GM19043 (cell line): ENCODE measurements at regions not wholly inside any gene's neighbourhood (a gene's known extent, or its start where the extent isn't known, plus 50 kb on each side); places are given as distances from the start of the nearest gene placed in this dataset.

Experiments
- ATAC-seq: cut with Tn5 transposase; IDR thresholded peaks from one replicate; pipeline ENCODE4 v1.9.1; 2021; ENCODE audit warnings: low read depth; ENCODE audit not compliant: unreplicated experiment

DNA sequence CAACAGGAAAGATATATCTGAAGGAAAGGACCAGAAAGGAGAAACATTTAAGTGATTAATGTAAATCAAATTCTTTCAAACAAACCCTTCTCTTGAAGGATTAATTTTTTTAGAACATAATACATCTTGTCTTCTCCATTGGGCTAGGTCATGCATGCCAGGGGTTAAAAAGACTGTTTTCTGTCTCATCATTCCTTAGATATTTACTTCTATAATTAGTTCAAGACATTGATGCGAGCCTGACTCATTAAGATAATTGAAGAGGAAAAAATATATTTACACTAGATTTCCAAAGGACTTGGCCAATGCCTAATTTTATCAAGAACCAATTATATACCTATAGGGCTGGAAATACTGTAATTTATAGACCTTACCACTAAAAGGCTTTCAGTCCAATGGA, 166.6 kb upstream of the SETBP1 start:
- no peak for ATAC-seq

GRCh38 chr18:44514766-44515165, 165.9 kb upstream of the SETBP1 start:
- ATAC-seq = no peak

DNA sequence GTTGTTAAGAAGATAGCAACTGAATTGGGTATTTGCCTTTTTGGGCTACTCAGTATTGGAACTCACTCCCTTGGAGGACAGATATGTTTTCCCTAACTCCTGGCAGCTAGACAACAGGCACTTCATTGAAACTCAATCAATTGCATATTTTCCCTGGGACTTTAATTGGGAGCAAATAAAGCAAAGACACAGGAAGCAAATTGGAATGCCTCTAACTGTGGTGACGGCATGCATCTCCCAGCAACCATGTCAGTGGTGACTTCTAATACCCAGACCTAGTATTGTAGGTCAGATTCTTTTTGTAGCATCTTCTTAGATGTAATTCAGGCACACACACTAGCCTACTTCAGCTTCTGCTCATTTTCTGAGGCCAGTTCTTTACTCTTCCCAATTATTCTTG, 164.2 kb upstream of the SETBP1 start:
- no peak for ATAC-seq

DNA sequence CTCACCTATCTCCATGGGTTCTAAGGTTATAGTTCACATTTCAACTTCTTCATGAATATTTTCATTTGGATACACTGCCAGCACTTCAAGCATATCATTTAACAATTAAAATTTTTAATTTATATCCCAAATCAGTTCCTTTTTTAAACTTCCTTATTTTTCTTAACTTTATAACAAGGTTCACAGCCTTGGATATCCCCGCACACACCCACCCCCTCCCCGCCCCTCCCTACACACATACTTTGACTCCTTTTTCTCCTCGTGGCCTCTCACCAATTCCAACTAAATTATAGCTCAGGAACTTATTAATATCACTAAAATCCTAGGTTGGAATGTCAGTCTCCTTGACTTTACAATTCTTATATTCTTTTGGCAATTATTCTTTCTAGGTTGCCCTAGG, 163.6 kb upstream of the SETBP1 start:
- no peak for ATAC-seq

GRCh38 chr18:44518091-44518615, 162.5 kb upstream of the SETBP1 start:
- ATAC-seq = no peak

DNA sequence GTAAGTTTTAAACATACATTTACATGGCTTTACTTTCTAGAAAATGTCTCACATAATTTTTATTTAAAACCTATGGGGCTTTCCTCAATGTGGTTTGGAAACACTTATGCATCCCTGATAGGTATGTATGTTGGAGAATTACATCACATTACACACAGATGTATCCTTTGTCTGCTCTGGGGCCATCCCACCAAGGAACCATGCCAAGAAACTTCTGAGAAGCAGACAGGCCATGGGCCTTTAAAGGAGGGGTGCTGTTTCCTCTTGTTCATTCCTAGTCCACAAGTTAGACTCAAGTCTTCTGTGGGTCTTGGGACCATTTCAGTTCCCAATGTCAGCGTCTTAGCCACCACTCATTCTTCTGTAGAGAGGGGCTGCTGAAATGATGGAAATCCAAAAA, 162.0 kb upstream of the SETBP1 start:
- no peak for ATAC-seq

GRCh38 chr18:44520981-44521667, 159.6 kb upstream of the SETBP1 start:
- ATAC-seq = no peak

DNA sequence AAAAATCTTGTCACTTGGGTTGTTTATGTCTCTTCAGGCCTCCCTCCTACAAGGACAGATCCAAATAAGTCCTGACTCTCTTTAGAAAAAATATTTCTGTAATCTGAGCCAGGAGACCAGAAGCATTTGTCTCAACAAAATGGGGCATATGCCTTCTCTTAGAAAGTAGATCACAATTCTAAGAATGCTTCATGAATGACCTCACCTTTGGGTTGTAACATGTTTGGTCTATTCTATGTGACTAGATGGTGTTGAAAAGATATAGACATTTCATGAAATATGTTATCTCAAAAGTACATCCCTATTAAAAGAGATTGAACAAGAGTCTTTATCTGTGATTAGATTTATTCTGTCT, 159.0 kb upstream of the SETBP1 start:
- ATAC-seq = no peak

DNA sequence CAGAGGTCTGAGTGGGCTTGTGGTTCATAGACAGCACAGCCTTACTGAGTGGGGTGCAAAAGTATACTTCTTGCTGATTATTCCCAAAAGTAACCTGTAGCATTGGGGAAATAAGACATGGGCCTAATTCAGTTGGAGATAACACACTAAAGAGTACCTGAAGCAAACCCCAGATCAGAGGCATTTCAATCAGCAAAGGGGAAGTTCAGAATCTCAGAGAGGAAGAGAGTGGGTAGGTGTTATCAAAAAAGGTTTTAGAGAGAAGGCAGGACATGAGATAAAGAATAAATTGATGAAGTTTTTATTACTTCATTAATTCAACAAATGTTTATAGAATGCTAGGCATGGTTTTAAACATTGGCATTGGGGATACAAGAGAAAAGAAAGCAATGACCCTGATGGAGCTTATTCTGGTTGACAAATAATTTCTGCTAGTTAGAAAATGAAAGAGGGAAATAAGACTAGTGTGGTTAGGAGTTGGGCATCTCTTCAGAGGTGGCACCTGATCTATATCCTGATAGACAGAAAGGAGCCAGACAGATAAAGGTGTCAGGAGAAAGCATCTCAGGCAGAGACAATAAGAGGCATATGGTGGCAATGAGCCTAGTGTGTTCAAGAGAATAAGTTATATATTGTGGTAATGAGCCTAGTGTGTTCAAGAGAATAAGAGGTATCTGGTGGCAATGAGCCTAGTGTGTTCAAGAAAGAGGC, 153.8 kb upstream of the SETBP1 start:
- ATAC-seq = no peak

DNA sequence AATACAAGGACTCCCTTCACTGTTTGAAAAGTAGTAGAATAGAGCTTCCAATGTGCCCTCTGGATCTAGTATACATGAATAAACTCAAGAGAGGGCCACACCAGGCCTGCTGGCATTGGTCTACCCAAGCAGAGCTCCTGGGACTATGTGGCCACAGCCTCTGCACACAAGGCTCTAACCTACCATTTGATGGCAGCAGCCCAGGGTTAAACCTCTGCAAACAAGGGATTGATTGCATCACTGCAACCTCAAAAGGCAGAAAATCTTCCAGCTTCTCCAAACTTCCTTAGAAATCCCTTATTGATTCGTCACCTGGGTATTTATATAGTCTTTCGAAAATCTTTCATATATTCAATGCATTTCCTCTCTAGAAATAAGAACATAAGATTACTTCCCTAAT, 147.6 kb upstream of the SETBP1 start:
- no peak for ATAC-seq

DNA sequence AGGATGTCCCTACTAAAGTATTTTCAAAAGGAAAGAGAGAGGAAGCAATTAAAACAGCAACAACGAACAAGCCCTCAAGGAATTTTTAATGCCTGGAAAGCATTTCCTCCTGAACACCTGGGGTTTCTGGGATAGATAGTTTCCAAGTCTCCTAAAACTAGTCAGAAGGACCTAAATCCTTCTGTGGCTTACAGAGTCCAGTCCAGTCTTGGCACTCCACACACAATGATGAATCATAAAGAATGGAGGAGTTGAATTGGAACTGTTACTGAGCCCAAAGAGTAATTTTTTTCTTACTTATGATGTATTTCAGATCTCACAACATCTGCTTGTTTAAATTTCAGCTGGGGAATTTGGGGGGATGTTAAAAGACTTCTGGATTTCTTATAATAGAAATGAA, 144.6 kb upstream of the SETBP1 start:
- ATAC-seq = no peak

DNA sequence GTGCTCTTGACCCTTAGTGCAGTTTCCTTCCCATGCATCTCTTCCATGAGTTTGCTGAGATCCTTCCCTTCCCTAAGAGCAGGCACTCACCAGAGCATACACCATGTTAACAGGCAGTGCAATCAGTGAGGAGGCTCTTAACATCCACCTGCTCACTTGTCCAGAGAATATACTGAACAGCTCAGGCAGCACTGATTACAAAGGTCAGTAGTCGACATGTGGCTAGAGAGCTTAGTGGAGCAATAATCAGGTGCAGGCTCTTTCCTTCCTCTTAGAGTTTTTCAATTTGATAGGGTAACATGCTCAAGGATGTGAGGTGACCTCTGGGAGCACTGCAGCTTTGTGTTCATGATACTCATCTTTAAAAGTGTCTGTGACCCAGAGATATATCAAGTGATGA, 144.1 kb upstream of the SETBP1 start:
- no peak for ATAC-seq

GRCh38 chr18:44537526-44537925, 143.2 kb upstream of the SETBP1 start:
- ATAC-seq = no peak

GRCh38 chr18:44539926-44540325, 140.8 kb upstream of the SETBP1 start:
- ATAC-seq = no peak

DNA sequence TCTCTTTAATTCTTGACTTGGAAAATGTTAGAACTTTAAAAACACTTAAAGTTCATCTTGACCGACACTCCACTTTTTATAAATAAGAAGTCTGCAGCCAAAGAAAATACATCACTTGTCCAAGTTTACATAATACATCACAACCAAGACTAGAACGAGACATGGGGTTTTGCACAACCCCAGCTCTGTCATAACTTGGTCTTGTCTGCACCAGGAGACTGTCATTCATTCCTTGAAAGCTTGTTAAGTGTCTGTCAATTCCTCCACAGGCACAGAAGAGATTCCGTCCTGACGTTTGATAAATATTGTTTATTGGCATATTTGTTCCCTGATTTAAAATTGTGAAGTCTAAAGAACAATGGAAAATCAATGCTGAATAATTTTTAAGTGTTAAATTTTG, 139.5 kb upstream of the SETBP1 start:
- no peak for ATAC-seq

DNA sequence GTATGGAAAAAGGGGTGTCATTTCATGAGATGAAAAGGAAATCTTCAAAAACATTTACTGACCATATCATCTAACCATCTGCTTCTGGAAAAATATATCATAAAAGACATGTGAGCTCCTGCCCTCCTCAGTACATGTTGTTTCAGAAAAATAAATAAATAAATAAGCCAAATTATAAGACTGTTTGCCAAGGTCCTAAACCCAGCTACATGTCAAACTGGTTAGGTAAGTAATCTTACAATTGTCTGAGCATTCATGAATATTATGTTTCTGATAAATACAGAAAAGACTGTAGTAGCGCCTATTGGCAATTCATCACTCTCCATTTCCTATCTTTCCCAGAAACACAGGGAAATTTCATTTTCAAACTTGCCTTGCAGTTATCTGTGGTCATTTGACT, 138.9 kb upstream of the SETBP1 start:
- no peak for ATAC-seq

DNA sequence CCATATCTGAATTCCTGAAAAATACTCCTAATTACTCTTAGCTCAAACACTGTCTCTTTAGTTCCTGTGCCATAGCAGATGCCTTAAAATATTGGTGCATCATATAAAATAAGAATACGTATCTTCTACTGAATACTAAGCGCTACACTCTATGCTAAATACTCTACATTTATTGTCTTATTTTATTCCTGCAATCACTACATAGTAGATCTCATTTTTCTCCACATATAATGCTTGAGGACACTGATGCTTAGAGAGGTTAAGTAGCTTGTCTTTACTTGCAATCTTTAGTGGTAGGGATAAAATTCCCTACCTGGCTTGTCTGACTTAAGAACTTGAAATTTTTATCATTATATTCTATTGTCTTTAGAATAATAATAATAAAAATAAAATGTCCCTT, 137.3 kb upstream of the SETBP1 start:
- ATAC-seq = no peak

DNA sequence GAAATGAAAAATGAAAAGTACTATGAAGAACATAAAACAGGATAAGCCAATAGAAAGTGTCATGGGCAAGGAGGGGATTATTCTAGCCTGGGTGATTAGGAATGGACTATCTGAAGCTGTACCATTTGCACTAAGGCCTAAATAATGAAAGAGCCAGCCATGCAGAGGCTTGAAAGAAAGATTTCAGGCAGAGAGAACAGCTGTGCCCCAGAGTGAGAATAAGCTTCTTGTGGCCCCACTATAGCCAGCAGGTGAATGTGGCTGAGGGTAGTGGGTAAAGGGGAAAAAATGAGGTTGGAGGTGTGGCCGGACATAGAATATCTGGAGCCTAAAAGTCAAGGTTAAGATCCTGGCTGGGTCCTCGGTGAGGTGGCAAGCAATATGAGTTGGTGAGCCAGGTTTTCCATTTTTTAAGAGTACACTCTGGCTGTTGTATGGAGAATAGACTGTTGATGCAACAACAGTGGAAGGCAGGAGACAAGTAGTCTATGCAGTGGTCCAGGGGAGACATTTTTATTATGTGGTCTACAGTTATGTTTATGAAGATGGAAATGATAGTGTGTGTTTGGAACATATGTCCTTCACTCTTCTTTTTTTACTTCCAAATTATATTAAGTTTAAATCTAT, 135.2 kb upstream of the SETBP1 start:
- no peak for ATAC-seq

DNA sequence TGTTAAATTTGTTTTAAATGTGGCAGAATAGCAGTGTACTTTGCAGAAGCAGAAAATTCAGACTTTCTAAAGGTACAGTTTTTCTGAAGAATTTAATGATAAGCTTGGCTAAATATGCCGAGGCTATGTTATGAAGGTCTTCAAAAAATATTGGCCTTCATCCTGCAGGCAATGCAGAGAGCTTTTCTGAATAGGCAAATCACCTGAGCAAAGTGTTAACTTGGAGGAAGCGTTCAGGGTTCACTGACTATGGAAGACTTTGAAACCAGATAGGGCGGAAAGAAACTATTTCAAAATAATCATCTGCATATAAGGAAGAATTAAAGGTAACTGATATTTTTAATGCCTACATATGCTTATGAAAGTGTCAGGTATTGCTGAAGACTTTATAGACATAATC, 133.7 kb upstream of the SETBP1 start:
- ATAC-seq = no peak

- no peak for ATAC-seq
Observed at GRCh38 chr18:44548291-44549221, 132.1 kb upstream of the SETBP1 start.

DNA sequence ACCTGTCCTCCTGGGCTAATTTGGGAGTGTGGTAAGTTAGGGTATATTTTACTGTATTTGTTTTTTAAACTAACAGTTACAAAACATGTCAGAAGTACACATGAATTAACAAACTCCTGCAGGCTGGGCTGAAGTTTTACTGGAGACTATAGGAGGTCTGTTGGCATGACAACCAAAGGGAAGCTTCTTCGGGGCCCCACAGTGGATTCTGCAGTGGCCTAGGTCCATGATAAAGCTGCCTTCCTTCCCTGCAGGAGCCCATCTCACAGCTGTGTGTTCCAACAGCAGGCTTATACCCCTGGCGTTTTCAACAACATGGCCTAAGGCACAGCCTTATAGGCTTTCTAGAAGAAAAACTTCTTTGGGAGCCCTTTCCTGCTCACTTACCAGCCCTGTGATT, 128.0 kb upstream of the SETBP1 start:
- no peak for ATAC-seq
